GM21360 (cell line): ENCODE measurements at regions not wholly inside any gene's neighbourhood (a gene's known extent, or its start where the extent isn't known, plus 50 kb on each side); places are given as distances from the start of the nearest gene placed in this dataset.
A peak's percentile ranks its signal among the peaks of the same experiment; 100 is the strongest.
"Not testable (repeated sequence)": the region's sequence is repeated elsewhere in the genome, so short reads cannot be mapped to it uniquely, and the experiment has no call there.

Experiments used
- ATAC-seq: cut with Tn5 transposase; IDR thresholded peaks from one replicate; pipeline ENCODE4 v1.9.1; 2021; ENCODE audit warnings: mild to moderate bottlenecking, moderate library complexity; ENCODE audit not compliant: unreplicated experiment

GRCh38 chr11:42925916-42926315, 385.9 kb upstream of the API5 start:
- no peak for ATAC-seq

GRCh38 chr11:42947405-42947804, 364.4 kb upstream of the API5 start:
- no peak for ATAC-seq

- ATAC-seq, result not testable (repeated sequence)
Observed at GRCh38 chr11:42949738-42950376, 361.9 kb upstream of the API5 start.

GRCh38 chr11:42951266-42951665, 360.5 kb upstream of the API5 start:
- no peak for ATAC-seq

DNA sequence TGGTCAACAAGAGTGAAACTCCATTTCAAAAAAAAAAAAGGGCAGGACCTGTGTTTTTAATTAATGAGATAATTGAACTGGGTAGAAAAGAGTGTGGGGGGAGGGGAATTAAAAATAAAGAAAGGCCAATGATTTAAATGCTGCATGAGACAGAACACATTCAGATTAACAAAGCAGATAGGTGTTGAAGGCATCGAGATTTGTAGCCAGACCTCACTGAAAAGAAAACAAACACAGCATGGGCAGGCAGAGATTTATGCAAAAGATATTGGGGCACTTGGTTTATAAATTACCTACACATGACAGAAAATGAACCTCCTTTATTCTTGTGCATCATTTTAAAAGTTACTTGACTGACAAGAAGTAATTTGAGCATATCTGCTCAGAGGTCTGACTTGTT, 354.0 kb upstream of the API5 start:
- no peak for ATAC-seq

GRCh38 chr11:42958635-42959034, 353.2 kb upstream of the API5 start:
- no peak for ATAC-seq

DNA sequence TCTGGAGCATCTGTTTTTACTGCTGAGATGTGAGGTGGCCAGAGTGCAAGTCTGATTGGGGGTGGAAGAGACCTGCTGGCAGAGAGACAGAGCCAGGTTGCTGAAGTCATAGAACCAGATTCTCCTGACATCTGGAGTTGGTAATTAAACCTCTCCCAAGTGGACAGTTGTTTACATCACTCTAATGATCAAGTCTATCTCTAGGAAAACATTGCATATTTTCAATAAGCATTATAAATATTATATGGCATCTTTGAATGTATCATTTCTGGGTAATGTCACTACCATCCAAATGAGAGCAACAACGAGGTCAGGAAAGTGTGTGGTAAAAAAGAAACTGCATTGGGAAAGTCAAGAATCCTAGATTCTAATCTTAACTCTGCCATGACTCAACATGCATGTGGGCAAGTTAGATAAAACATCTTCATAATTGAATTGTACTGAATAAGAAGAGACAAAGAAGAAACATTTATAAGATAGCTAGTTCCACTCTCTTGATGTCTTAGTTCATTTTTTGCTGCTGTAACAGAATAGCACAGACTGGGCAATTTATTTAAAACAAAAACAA, 351.2 kb upstream of the API5 start:
- ATAC-seq, result no peak

DNA sequence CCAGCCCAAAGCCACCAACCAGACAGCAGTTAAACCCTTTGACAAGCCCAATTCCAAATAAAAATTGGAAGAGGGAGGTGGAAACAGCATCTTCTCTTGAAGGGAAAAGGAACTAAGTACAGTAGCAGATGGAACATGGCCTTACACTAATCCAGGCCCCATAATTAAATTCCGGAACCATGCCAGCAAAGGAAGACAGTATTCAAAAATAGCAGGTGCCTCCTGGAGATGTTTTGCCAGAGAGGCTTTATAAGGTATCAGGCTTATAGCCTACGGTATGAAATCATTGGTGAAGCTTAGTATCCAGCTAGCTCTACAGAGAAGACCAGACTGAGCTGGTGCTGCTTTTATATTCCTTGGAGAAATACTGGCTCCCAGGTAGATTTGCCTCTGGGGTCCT, 344.1 kb upstream of the API5 start:
- ATAC-seq, result no peak

DNA sequence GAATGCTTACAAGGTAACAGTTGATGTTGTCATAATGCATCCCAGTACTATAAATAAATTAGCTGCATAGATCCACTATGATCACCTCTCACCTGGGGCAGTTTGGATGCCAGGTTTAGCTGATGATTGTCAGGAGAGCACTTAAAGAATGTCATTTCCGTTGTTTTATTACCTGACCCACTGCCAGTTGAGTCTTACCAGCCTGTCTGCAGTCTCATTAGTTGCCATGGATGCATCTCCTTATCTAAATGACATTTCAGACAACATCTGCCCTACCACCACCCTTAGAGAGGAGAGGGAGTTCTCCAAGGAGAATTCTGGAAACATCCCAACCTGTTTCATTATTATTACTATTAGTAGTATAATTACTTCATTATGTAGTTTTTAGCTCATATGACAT, 339.1 kb upstream of the API5 start:
- no peak for ATAC-seq

DNA sequence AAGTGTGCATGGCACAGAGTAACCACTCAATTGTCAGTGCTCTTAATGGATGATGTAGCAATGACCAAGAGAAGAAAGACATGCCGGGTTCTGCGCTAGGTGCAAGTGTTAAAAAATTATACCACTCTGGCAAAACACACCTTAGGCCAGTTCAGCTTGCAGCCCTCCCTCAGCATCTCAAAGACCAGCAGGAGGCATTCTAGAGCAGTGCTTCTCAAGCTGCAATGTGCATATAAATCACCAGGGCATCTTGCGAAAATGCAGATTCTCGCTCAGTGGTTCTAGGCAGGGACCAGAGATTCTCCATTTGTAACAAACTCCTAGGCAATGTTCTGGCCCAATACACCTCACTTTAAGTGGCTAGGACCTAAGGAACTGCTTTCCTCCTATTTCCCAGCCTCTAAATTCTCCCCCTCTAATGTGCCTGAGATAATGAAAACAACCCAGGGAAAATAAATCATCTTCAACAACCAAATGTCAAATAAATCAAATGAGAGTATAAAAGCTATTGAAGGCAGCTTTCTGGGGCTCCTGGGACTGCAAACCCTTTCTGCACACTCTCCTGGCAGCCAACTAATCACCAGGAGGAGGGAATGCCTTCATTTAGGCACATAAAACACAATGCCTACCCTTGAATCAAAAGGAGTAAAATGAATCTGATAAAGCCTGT, 337.2 kb upstream of the API5 start:
- ATAC-seq, result no peak

DNA sequence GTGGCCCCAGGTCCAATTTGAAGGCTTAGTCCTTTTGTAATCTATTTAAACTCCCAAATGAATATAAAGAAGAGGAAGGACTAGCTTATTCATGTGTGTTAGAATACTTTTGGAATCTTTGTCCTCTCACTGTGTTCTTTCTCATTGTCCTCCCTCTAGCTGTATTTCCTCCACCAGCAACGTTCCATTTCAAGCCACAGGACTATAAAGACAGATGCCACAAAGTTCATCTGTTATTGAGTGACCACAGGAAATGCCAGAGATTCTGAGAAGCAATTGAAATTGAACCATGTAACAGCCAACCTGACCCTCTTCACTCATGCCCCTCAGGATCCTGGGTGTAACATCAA, 336.6 kb upstream of the API5 start:
- ATAC-seq, result no peak

- ATAC-seq, result no peak
Observed at GRCh38 chr11:42976636-42977217, 335.1 kb upstream of the API5 start.

DNA sequence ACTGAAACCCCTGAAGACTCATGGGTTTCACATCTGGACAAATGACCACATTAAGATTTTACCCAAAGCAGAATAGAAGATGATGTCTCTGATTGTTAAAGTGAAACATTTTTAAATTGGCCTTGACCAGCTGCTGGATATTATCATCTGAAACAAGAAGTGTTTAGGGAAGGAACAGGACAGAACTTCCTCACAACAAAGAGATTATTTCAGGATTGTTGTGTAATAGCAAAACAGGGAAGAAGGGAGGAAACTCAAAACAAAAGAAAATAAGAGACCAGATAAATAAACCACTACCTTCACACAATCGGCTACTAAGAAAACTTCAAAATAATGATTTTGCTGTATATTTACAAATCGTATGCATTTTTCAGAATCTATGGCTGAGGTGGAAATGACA, 319.2 kb upstream of the API5 start:
- no peak for ATAC-seq

DNA sequence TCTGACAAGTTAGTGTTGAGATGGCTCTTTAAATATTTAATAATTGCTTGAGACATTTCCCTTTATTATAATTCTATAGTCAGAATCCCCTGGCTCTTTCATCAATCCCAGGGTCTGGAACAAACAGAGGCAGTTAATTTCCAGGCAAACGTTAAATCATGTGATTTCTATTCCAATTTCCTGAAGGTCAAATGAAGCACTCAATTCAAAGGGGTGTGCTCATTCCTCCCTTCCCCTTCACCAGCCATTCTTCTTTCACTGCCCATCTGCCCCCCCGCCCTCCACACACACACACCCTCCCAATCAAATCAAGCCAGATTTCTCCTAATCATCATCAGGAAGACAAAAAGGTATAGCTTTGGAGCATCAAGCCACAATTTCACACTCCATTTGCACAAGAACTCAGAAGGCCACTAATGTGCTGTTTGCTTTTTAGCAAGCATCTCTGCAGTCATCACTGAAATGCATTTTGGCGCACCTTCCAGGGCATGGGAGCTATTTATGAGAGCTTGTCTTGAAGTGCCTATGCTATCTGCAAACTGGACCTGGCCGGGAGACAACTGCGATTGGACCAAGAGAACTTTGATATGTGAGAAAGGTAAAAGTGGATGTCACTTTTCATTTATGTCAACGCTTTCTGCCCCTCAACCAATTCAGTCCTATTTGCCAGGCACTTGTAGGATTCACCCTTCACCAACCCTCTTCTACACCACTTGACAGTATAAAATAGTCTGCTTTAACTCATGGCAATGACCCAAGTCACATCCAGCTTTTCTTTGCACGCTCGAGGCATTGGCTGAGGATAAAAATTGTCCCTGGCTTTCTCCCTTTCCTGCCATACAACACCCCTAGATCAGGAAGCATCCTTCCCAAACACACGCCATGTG, 315.1 kb upstream of the API5 start:
- ATAC-seq, result no peak

DNA sequence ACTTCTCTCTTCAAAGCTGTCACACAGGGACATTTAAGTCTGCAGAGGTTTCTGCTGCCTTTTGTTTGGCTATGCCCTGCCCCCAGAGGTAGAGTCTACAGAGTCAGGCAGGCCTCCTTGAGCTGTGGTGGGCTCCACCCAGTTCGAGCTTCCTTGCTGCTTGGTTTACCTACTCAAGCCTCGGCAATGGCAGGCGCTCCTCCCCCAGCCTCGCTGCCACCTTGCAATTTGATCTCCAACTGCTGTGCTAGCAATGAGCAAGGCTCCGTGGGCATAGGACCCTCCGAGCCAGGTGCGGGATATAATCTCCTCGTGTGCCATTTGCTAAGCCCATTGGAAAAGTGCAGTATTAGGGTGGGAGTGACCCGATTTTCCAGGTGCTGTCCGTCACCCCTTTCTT, 306.9 kb upstream of the API5 start:
- ATAC-seq, result not testable (repeated sequence)

DNA sequence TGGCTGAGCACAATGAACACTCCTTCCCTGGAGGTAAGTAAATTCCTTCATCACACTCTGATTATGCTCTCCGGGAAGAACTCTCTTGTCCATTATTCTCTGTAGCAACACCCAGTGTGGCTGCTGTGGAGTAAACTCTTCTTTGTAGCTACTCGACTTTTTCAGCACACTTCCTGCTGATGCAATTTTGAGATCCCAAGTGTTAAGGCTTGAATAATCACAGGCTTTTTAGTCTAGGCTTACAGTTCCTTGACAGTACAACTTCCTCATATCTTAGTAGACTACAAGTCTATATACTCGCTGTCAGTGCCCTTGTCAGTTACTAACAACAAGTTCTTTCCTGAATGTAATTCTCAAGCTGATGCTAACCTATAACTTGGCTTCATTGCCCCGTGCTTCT, 301.8 kb upstream of the API5 start:
- ATAC-seq, result no peak

DNA sequence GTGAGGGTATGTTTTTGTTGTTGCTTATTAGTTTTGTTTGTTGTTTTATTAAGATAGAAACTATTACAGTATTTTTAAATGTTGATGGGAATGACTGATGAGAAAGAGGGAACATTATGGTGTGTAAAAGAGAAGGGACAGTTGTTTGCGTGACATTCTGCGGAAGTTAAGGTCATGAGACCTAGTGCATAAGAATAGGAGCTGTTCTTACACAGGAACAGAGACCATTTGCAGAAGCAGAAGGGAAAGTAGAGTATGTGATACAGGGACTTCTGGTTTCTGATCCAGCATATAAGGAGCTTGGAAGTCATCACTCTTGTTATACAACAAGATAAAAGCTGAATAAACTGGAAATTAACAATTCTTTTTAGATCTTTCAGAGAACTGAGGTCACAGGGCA, 299.2 kb upstream of the API5 start:
- ATAC-seq, result no peak

DNA sequence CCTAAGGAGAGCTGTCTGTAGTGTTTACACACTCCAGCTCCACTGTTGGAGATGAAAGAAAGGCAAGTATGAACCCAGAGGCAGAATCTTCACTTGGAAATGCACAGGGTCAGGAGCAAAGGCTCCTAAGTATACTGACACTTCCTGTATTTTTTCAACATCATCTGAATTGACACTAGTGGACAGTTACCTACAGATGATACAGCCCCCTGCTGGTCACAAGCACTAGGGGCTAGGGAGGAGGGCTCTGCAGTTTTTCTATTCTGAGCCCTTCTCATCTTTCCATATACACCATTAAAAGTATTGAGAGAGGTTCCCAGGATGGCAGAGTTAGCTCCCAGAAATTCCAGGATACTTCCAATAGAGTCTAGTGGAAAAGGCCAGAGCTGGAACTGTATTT, 290.3 kb upstream of the API5 start:
- ATAC-seq, result peak; percentile 59

- ATAC-seq, result no peak
Observed at GRCh38 chr11:43034341-43034740, 277.5 kb upstream of the API5 start.

- no peak for ATAC-seq
Observed at GRCh38 chr11:43035086-43035485, 276.7 kb upstream of the API5 start.

GRCh38 chr11:43053638-43054412, 258.0 kb upstream of the API5 start:
- no peak for ATAC-seq
